ENCODE measurements at regions not wholly inside any gene's neighbourhood (a gene's known extent, or its start where the extent isn't known, plus 50 kb on each side); places are given as distances from the start of the nearest gene placed in this dataset.

DNA sequence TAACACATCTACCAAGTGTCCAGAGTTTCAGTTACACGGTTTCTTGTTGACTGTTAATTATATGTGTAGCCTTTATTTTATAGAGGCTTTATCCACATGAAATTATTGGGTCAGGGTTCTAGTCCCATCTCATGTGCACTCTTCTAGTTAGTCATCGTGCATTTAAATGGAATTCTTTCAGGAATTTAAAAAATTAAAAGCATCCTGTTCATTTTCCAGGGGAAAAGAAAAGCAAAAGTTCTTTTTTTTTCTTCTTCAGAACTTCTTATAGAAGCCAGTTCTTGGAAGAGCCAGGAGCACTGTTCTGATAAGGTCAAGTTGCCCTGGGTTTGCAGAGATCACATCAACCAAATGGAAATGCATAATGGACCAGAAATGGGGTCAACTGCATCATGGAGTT, 324.7 kb downstream of the INHBA start:
- TF ChIP-seq GATA2 (IDR thresholded peaks at IDR 0.05; ENCODE audit: low read depth, low read length) (no peak), GATA3 (IDR thresholded peaks at IDR 0.05; ENCODE audit: low read depth, low read length) (no peak)

DNA sequence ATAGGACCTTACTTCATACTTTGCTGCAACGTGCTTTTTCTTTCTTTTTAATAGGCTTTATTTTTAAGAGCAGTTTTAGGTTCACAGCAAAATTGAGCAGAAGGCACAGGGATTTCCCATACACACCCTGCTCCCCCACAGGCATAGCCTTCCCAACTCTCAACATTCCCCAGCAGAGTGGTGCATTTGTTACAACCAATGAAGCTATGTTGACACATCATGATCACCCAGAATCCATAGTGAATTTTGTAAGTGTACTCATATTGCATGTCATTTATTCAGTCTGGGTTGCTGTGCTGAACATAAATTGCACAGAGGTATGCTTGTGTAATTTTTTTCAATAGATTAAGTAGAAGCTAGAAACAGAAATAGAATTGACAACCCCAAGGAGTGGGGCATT, 327.3 kb downstream of the INHBA start:
- TF ChIP-seq GATA2 (IDR thresholded peaks at IDR 0.05; ENCODE audit: low read depth, low read length) (no peak), GATA3 (IDR thresholded peaks at IDR 0.05; ENCODE audit: low read depth, low read length) (no peak)

- TF ChIP-seq GATA3 (IDR thresholded peaks at IDR 0.05; ENCODE audit: low read depth, low read length): no peak
- TF ChIP-seq GATA2 (IDR thresholded peaks at IDR 0.05; ENCODE audit: low read depth, low read length): no peak
Observed at GRCh38 chr7:41374150-41374848, 328.6 kb downstream of the INHBA start.

GRCh38 chr7:41367967-41368882, 334.7 kb downstream of the INHBA start:
- TF ChIP-seq GATA3 (IDR thresholded peaks at IDR 0.05; ENCODE audit: low read depth, low read length): no peak
- no peak for TF ChIP-seq GATA2 (IDR thresholded peaks at IDR 0.05; ENCODE audit: low read depth, low read length)

DNA sequence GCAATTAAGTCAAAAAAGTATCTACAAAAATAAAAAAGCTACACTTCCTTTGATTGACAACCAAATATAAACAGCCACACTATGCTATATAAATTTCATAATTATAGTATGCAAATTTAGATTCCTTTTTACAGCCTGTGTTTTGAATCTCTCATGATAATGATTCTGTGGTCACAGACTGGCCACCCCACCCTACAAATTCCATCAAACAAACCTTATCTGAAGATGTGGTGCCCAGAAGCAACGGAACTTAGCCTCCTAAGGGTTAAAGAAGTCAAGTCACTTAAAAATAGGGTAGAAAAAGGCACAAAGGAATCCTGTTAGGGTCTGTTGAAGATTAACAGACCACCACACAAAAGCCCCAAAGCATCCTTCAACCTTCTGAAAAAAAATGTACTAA, 351.8 kb downstream of the INHBA start:
- no peak for TF ChIP-seq GATA3 (IDR thresholded peaks at IDR 0.05; ENCODE audit: low read depth, low read length)
- TF ChIP-seq GATA2 (IDR thresholded peaks at IDR 0.05; ENCODE audit: low read depth, low read length): no peak

DNA sequence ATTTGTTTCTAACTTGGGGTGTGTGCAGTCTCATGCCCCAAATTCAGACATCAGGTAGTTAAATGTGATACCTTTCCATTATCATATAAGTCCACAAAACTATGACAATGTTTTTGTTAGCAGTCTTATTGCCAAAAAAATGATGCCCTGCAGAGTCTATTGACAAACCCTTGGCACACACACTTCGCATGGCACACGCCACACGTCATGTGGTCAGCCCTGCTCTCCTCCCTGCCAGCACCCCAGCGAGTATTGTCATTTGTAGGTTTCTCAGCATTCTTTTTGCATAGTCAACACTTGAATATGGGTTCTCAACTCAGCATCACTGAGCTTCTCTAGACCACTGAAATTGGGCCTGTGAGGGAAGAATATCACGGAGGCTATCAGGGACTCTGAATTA, 356.0 kb downstream of the INHBA start:
- TF ChIP-seq GATA2 (IDR thresholded peaks at IDR 0.05; ENCODE audit: low read depth, low read length) (no peak), GATA3 (IDR thresholded peaks at IDR 0.05; ENCODE audit: low read depth, low read length) (no peak)

DNA sequence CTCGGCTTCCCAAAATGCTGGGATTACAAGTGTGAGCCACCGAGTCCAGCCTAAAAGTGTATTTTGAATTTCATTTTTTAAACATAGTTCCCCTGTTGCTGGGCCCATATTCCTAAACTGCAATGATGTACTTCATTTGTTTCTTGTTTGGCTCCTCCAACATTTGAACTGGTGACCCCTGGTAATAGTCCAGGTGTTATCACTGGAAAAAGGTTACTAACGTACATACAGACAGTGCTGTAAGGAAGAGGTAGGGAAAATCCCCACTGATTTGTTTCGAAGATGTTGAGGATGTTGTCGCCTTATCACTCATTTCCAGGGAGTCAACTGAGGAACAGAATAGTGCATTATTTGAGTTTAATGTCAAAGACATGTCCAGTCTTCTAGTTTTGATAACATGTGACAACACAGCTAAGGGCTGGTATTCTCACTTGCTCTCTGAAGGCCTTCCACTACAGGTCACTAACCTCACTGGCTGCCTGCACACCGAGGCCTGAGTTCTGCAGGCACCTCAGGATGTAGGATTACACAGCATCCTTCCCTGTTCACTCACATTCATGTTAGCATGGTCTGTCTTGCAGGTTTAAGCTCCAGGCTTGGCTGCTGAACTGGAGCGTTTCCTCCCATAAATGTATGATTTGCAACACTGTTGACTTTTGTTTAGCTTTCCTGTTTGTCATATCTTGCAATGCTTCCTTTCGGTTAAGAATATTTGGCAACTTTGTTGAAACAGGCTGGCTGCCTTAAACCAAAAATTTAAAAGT, 362.8 kb downstream of the INHBA start:
- TF ChIP-seq GATA3 (IDR thresholded peaks at IDR 0.05; ENCODE audit: low read depth, low read length) (no peak), GATA2 (IDR thresholded peaks at IDR 0.05; ENCODE audit: low read depth, low read length) (no peak)

DNA sequence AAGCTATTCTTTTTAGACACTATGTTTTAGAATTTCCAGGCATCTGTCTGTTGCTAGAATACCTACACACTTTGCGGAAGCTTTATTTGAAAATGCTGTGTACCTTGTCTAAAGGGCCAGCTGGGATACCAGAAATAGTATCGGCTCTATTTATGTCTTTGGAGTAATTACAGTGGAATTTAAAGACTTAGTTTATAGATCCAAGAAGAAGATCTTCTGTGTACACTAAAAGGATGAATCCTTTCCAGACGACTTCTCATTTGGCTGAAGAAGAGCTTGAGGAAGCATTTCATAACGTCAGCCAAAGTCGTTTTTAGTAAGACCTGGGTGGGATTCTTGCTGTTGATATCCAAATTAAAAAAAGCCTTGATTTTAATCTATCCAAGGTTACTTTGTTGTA, 365.9 kb downstream of the INHBA start:
- TF ChIP-seq GATA3 (IDR thresholded peaks at IDR 0.05; ENCODE audit: low read depth, low read length) (no peak), GATA2 (IDR thresholded peaks at IDR 0.05; ENCODE audit: low read depth, low read length) (no peak)

DNA sequence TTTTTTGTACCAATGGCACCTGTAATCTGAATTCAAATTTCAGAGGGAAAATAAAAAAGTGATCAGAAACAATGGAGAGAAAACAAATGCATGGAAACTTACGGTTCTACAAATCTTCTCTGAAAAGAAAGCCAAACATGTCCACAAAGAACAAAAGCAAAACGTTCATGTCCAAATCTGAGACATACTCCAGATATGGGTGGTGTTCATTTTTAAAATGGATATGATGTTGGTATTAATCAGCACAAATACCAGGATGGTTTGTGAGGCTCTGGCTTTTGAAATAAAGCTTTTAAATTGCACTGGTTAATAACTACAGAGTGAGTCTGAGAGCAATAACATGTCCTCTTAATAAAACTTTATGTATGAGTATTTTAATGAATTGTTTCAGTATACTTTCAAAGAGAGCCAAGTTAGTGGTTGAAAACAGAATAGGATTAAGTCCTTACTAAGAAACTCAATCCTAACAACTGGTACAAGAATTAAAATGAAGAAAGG, 366.4 kb downstream of the INHBA start:
- TF ChIP-seq GATA3 (IDR thresholded peaks at IDR 0.05; ENCODE audit: low read depth, low read length): no peak
- TF ChIP-seq GATA2 (IDR thresholded peaks at IDR 0.05; ENCODE audit: low read depth, low read length): no peak

DNA sequence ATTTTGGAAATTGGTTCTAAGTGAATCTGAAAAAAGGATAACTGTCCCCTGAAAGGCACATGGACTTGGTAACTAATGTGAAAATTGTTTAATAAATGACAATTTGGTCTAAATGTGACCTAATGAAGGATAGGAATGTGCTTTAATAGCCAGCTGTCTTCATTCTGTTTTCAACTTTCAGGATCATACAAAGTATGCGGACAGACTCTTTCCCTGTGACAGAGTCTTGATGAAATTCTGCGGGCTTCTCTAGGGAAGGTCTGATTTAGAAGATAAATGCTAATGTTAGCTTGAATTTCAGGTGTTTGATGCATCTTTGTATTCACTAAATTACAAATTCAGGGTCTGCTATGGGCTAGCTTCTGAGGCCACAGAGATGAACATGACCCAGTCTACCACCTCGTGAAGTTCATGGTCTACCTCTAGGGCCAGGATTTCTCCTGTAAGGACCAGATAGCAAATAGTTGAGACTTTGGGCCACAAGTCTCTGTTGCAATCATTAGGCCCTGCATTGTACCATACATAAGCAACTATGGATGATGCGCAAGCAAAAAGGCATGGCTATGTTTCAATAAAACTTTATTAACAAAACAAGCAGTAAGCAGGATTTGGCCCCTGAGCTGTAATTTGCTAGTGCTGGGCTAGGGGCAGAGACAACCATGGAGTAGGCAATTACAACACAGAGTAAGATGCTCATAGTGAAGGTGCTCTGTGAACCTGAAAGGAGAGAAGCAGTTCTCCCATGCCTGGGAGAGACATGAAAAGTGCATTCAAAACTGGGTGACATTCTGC, 368.6 kb downstream of the INHBA start:
- TF ChIP-seq GATA3 (IDR thresholded peaks at IDR 0.05; ENCODE audit: low read depth, low read length) (no peak), GATA2 (IDR thresholded peaks at IDR 0.05; ENCODE audit: low read depth, low read length) (no peak)

GRCh38 chr7:41333511-41333910, 369.4 kb downstream of the INHBA start:
- no peak for TF ChIP-seq GATA2 (IDR thresholded peaks at IDR 0.05; ENCODE audit: low read depth, low read length)
- no peak for TF ChIP-seq GATA3 (IDR thresholded peaks at IDR 0.05; ENCODE audit: low read depth, low read length)

GRCh38 chr7:41331194-41331593, 371.7 kb downstream of the INHBA start:
- no peak for TF ChIP-seq GATA2 (IDR thresholded peaks at IDR 0.05; ENCODE audit: low read depth, low read length)
- TF ChIP-seq GATA3 (IDR thresholded peaks at IDR 0.05; ENCODE audit: low read depth, low read length): no peak

- TF ChIP-seq GATA3 (IDR thresholded peaks at IDR 0.05; ENCODE audit: low read depth, low read length) (no peak), GATA2 (IDR thresholded peaks at IDR 0.05; ENCODE audit: low read depth, low read length) (no peak)
Observed at GRCh38 chr7:41328544-41328943, 374.3 kb downstream of the INHBA start.
